NT2/D1 (cell line): ENCODE measurements at regions not wholly inside any gene's neighbourhood (a gene's known extent, or its start where the extent isn't known, plus 50 kb on each side); places are given as distances from the start of the nearest gene placed in this dataset.

Experiments used
- DNase-seq: peaks from one replicate; pipeline ENCODE4 v3.0.0-alpha.2; 2011; ENCODE audit warnings: low read depth, low spot score
- H3K27me3 ChIP-seq: 2 replicates; pipeline ENCODE4 v1.6.0; 2011; ENCODE audit warnings: mild to moderate bottlenecking; ENCODE audit not compliant: insufficient read length, insufficient read depth
- H3K36me3 ChIP-seq: 2 replicates; pipeline ENCODE4 v1.6.1; 2011; ENCODE audit warnings: mild to moderate bottlenecking, low read length, mixed read lengths; ENCODE audit not compliant: insufficient read depth, insufficient read length
- H3K4me1 ChIP-seq: 2 replicates; pipeline ENCODE4 v1.5.1; 2011; ENCODE audit not compliant: insufficient read depth, insufficient read length
- H3K4me3 ChIP-seq: 2 replicates; pipeline ENCODE4 v1.5.1; 2011; ENCODE audit warnings: low read depth; ENCODE audit not compliant: insufficient read length
- H3K9ac ChIP-seq: 2 replicates; pipeline ENCODE4 v1.6.0; 2011; ENCODE audit warnings: low read depth; ENCODE audit not compliant: insufficient read length
- H3K9me3 ChIP-seq: 2 replicates; pipeline ENCODE4 v1.5.1; 2011; ENCODE audit warnings: mild to moderate bottlenecking, low read length; ENCODE audit not compliant: insufficient read depth
- SUZ12 ChIP-seq: IDR thresholded peaks from 2 replicates; pipeline ENCODE4 v1.6.1; 2011; ENCODE audit not compliant: insufficient read length, insufficient read depth; ENCODE audit errors: extremely low read depth
- YY1 ChIP-seq: IDR thresholded peaks from 2 replicates; pipeline ENCODE4 v1.6.1; 2011; ENCODE audit not compliant: insufficient read length, insufficient read depth
- ZNF274 ChIP-seq: IDR thresholded peaks from 2 replicates; pipeline ENCODE4 v1.6.1; 2011; ENCODE audit warnings: mild to moderate bottlenecking, low read depth, low read length

DNA sequence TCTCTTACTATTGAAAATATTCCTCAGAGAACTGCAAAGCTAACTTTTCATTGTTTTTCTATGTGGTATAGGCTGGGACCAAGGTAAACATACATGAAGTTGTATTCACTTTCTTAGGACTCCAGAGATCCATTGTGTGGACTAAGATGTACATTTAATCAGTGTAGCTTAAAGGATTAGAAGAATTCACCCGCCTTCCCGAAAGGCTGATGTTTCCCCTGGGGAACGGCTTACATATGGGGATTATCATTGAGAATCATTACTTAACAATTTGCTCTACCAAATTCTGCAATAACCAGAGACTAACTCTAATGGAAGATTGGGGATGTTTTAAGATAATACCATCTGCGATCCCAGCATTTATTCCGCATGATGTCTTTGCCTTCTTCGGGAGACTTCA, 257.1 kb upstream of the KIAA1217 start:
- Histone ChIP-seq H3K9ac (no peak overlapping the region), H3K27me3 (no peaks in the 10 kb centered on the region), H3K4me3 (no peak overlapping the region), H3K36me3 (no peaks in the 10 kb centered on the region), H3K9me3 (peaks cover 16% of the 10 kb centered on the region), H3K4me1 (no peaks in the 10 kb centered on the region)
- TF ChIP-seq YY1, result no peak
- TF ChIP-seq SUZ12, result no peak
- TF ChIP-seq ZNF274, result no peak
- no peak for DNase-seq

DNA sequence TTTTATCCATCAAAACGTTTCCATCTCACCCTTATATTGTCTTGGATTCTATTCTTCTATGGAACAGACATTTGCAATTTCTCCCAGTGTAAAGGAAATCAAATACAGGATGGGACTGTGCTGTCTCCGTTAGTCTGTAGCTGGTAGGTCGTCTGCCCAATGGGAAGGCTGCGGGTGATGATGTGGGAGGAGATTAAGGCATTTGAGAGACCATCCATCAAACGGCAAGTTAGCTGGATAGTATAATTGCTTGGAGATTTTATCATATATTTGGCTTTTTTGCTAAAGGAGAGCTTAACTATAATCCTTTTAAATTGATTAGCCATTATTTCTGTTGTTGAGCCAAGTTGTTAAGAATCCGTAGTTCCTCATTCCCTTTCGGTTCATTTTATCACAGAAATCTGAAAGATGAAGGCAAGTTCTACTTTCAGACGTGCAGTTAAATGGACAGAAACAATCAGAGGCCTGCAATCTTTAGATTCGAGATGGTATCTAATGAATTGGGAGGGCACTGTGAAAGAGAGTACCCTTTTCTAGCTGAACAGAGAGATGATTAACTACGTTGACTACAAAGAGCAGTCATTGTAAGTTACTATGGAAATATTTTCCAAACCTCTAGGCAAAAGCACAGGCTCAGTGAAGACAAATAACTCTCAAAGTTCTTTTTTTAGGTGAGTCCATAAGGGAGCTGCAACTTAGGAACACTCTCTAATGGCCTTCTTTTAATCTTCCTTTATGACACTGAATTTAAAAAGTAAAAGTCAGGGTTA, 253.3 kb upstream of the KIAA1217 start:
- Histone ChIP-seq H3K36me3 (no peaks in the 10 kb centered on the region), H3K4me1 (no peaks in the 10 kb centered on the region), H3K4me3 (no peak overlapping the region), H3K27me3 (no peaks in the 10 kb centered on the region), H3K9ac (no peak overlapping the region), H3K9me3 (peaks cover 16% of the 10 kb centered on the region)
- no peak for TF ChIP-seq YY1
- DNase-seq, result no peak

- no peak for DNase-seq
- Histone ChIP-seq H3K27me3 (no peaks in the 10 kb centered on the region), H3K4me1 (no peaks in the 10 kb centered on the region), H3K9ac (no peak overlapping the region), H3K36me3 (no peaks in the 10 kb centered on the region), H3K9me3 (no peaks in the 10 kb centered on the region), H3K4me3 (no peak overlapping the region)
- TF ChIP-seq ZNF274 (no peak), YY1 (no peak), SUZ12 (no peak)
Measured at GRCh38 chr10:23965123-23965522, 243.8 kb upstream of the KIAA1217 start.

- no peak for DNase-seq
- no peaks in the 10 kb centered on the region for H3K27me3 ChIP-seq
- no peaks in the 10 kb centered on the region for H3K9me3 ChIP-seq
- TF ChIP-seq YY1 (no peak), SUZ12 (no peak), ZNF274 (no peak)
- no peaks in the 10 kb centered on the region for H3K36me3 ChIP-seq
- H3K9ac ChIP-seq, result no peak overlapping the region
- H3K4me3 ChIP-seq, result no peak overlapping the region
- H3K4me1 ChIP-seq, result no peaks in the 10 kb centered on the region
Measured at GRCh38 chr10:23965880-23966279, 243.1 kb upstream of the KIAA1217 start.

DNA sequence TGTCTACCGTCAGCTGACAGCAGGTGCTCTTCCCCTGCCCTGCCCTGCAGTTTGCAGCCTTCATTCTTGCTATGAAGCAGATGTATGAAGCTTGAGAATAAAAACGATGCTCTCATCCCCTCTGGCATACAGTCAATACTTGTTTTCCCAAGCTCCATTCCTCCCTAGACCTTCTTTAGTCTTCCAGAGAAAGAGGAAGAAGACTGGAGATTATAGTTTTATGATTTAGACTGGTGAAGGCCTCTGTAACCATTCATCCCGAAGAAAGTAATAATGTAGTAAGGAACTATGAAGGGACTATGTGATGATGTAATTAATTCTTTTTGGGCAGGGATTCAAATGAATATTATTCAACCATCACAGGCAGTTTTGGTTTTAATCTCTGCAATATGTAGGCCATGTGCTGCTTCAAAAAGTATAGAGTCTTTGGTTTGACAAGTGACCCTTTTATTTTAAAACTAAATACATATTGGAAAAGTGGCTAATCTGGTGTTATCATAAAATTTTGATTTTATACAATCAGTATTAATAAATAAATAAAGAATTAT, 242.4 kb upstream of the KIAA1217 start:
- H3K27me3 ChIP-seq, result no peaks in the 10 kb centered on the region
- no peaks in the 10 kb centered on the region for H3K4me1 ChIP-seq
- no peak overlapping the region for H3K9ac ChIP-seq
- no peak overlapping the region for H3K4me3 ChIP-seq
- no peaks in the 10 kb centered on the region for H3K36me3 ChIP-seq
- DNase-seq, result no peak
- TF ChIP-seq YY1, result no peak
- TF ChIP-seq SUZ12, result no peak
- no peak for TF ChIP-seq ZNF274
- H3K9me3 ChIP-seq, result no peaks in the 10 kb centered on the region

- no peak overlapping the region for H3K4me3 ChIP-seq
- no peaks in the 10 kb centered on the region for H3K27me3 ChIP-seq
- H3K4me1 ChIP-seq, result no peaks in the 10 kb centered on the region
- no peaks in the 10 kb centered on the region for H3K36me3 ChIP-seq
- TF ChIP-seq SUZ12, result no peak
- no peak for TF ChIP-seq ZNF274
- H3K9me3 ChIP-seq, result no peaks in the 10 kb centered on the region
- no peak for DNase-seq
- H3K9ac ChIP-seq, result no peak overlapping the region
Measured at GRCh38 chr10:23968301-23968700, 240.6 kb upstream of the KIAA1217 start.

- DNase-seq, result no peak
- Histone ChIP-seq H3K36me3 (no peaks in the 10 kb centered on the region), H3K27me3 (no peaks in the 10 kb centered on the region), H3K9ac (no peak overlapping the region), H3K9me3 (no peaks in the 10 kb centered on the region), H3K4me1 (no peaks in the 10 kb centered on the region), H3K4me3 (no peak overlapping the region)
- TF ChIP-seq ZNF274, result no peak
- no peak for TF ChIP-seq SUZ12
- TF ChIP-seq YY1, result no peak
Measured at GRCh38 chr10:23974746-23975272, 234.1 kb upstream of the KIAA1217 start.
